Keratinocyte (primary cell): ENCODE measurements at regions not wholly inside any gene's neighbourhood (a gene's known extent, or its start where the extent isn't known, plus 50 kb on each side); places are given as distances from the start of the nearest gene placed in this dataset.

ENCODE experiments used
- CTCF ChIP-seq, 3 experiments: IDR thresholded peaks in 1 of 3; conservative IDR thresholded peaks in 1 of 3; optimal IDR thresholded peaks in 1 of 3; 2 replicates in 2 of 3; 3 replicates in 1 of 3; pipeline versions ENCODE3 to v1.5.1; 2011; ENCODE audit warnings: low read length in 3 of 3, mild to moderate bottlenecking in 3 of 3, moderate library complexity in 2 of 3, control low read depth in 1 of 3, inconsistent platforms in 1 of 3; ENCODE audit not compliant: insufficient read depth in 2 of 3; ENCODE audit errors: extremely low read depth in 1 of 3
- EZH2 ChIP-seq: IDR thresholded peaks from one replicate; pipeline ENCODE4 v1.6.1; 2012; ENCODE audit warnings: inconsistent platforms, mild to moderate bottlenecking, low read length, moderate library complexity

GRCh38 chr16:52283584-52284375, 263.2 kb downstream of the TOX3 start:
- TF ChIP-seq CTCF (optimal IDR thresholded peaks at IDR 0.05 in 1 of 3, IDR thresholded peaks at IDR 0.05 in 1 of 3, conservative IDR thresholded peaks at IDR 0.05 in 1 of 3; ENCODE audit: extremely low read depth in 1 of 3, insufficient read depth in 2 of 3, low read length in 3 of 3) (no peak), EZH2 (no peak)
